Activated CD4-positive, alpha-beta T cell treated with anti-CD3 and anti-CD28 coated beads, Interleukin-2, amount 50 U/mL, for 48 hours (primary cell): ENCODE measurements at regions not wholly inside any gene's neighbourhood (a gene's known extent, or its start where the extent isn't known, plus 50 kb on each side); places are given as distances from the start of the nearest gene placed in this dataset.
"Not testable (repeated sequence)": the region's sequence is repeated elsewhere in the genome, so short reads cannot be mapped to it uniquely, and the experiment has no call there.

ENCODE experiments used
- DNase-seq, 2 experiments: peaks; one replicate each; pipeline ENCODE4 v3.0.0-alpha.2; 2020

- DNase-seq, result no peak
These were observed 406.4 kb upstream of the ZNF462 start for GRCh38 chr9:106456581-106456980.

GRCh38 chr9:106467113-106467864, 395.7 kb upstream of the ZNF462 start:
- DNase-seq, result no peak

- no peak for DNase-seq
These were observed 395.2 kb upstream of the ZNF462 start for GRCh38 chr9:106467865-106468164.

GRCh38 chr9:106468431-106468830, 394.5 kb upstream of the ZNF462 start:
- no peak for DNase-seq

GRCh38 chr9:106478312-106478711, 384.7 kb upstream of the ZNF462 start:
- no peak for DNase-seq

DNA sequence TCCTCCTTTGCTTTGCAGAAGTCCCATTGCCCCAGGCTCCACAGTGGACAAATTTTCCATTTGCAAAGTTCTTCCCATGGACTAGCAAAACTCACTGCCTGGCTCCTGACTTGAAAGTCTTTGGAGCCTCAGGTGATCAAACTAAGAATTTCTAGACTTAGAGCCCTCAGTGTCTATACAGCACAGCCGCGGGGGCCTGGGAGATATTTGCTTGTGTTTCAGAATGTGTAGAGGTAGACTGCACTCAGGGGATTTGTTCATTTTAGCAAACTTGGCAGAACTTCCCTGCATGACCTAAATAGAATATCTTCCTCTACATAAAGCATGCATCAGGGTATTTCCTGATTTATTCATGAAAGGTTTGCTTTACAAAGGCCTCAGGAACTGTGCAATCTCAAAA, 384.2 kb upstream of the ZNF462 start:
- no peak for DNase-seq

DNA sequence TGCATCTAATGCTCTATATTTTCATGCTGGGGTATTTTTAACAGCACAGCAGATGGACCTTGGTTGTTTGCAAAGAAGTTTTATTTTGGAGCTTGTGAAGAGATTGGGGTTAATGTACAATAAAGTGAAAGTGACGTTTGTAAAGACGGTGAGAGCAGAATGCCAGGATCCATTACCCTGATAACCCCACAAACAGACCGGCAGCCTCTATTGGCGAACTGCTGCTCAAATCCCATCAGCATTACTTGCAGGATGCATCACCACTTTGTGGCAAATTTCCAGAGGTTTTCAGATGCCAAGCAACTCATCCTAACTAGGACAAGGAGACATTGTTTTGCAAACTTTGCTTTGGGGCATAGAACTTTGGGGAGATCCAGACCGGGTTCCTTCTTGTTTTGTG, 383.3 kb upstream of the ZNF462 start:
- no peak for DNase-seq

- DNase-seq, result no peak
These were observed 381.9 kb upstream of the ZNF462 start for GRCh38 chr9:106481013-106481609.

GRCh38 chr9:106482733-106483132, 380.2 kb upstream of the ZNF462 start:
- DNase-seq, result no peak

DNA sequence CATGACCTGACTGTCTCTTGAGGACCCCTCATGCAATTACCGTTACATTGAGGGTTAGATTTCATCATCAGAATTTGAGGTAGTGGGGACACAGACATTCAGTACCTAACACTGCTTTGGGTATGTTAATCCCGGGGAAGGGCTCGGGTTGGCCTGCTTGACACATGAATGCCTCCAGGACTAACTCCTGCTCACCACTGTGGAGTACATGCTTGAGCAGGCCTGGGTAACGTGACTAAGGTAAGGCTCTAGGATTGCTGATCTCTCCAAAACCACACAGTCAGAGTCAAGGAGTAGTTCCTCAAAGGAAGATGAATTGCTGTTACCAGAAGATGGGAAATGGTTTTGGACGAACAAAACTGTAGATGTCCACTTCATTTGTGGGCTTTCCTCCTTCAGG, 376.3 kb upstream of the ZNF462 start:
- DNase-seq, result no peak

DNA sequence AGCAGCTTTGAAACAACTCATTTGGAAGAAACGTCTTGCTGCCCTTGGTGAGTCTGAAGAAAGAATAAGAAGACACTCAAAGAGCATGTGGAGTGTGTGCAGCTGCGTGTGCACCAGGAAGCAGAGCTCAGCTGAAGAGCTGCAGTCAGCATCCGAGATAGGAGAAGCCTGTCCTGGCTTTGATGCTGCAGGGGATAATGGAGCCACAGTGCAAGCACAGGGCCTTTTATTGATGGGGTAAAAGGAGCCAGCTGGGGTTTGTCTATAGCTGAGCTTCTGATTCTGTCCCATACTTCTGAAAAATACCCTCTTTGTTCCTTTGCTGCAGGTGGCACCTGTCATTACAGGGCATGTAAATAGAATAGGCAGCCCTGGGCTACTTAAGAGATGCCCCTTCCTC, 375.7 kb upstream of the ZNF462 start:
- DNase-seq, result no peak

- DNase-seq, result not testable (repeated sequence)
These were observed 370.8 kb upstream of the ZNF462 start for GRCh38 chr9:106492126-106492525.

DNA sequence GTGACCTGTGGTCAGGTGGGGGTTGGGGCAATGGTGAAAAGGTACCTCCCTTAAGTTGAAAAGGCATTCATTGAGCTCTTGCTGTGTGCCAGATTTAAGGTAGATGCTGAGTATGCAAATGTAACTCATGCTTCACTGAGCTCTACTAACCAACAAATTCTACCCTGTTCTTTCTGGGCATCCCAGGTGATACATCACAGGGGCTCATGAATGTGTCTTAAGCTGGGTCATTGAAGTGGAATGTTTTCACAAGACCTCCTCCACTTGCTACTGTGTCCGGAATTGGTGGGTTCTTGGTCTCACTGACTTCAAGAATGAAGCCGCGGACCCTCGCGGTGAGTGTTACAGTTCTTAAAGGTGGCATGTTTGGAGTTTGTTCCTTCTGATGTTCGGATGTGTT, 362.8 kb upstream of the ZNF462 start:
- no peak for DNase-seq

DNA sequence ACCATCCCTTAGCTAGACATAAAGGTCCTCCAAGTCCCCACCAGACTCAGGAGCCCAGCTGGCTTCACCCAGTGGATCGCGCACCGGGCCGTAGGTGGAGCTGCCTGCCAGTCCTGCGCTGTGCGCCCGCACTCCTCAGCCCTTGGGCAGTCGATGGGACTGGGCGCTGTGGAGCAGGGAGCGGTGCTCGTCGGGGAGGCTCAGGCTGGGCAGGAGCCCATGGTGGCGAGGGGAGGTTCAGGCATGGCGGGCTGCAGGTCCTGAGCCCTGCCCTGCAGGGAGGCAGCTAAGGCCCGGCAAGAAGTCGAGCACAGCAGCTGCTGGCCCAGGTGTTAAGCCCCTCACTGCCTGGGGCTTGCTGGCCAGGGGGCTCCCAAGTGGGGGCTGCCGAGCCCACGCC, 361.8 kb upstream of the ZNF462 start:
- not testable (repeated sequence) for DNase-seq

- no peak for DNase-seq
These were observed 360.0 kb upstream of the ZNF462 start for GRCh38 chr9:106502930-106503329.

DNA sequence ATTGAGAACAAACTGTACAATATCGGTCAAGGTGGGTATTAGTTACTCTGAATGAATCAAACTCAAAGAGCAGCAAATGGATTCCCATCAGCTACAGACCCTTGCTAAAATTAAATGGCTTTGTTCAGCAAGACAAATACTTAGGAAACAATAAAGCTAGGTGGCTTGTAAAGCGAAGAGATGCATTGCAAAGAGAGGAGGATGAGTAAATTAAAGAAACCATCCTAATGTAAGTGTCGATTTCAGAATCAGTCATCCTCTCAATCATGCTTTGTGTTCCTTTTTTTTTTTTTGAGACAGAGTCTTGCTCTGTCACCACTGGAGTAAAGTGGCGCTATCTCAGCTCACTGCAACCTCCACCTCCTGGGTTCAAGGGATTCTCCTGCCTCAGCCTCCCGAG, 359.2 kb upstream of the ZNF462 start:
- DNase-seq, result no peak

GRCh38 chr9:106526716-106527204, 336.2 kb upstream of the ZNF462 start:
- DNase-seq, result no peak

GRCh38 chr9:106528158-106528557, 334.8 kb upstream of the ZNF462 start:
- DNase-seq, result no peak

DNA sequence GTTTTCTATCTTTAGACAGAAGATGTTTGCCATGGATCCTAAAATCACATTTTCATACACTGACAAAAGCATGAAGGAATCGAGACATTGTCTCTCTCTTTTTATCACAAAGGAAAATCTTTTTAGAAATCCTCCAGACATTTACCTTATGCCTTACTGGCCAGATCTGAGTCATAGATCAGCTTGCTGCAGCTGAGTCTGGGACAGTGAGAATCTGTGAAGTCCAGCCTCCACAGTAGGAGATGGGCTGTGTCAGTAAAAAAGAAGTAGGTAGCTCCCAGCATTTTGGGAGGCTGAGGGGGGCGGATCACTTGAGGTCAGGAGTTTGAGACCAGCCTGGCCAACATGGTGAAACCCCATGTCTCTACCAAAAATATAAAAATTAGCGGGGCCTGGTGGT, 333.4 kb upstream of the ZNF462 start:
- DNase-seq, result no peak

DNA sequence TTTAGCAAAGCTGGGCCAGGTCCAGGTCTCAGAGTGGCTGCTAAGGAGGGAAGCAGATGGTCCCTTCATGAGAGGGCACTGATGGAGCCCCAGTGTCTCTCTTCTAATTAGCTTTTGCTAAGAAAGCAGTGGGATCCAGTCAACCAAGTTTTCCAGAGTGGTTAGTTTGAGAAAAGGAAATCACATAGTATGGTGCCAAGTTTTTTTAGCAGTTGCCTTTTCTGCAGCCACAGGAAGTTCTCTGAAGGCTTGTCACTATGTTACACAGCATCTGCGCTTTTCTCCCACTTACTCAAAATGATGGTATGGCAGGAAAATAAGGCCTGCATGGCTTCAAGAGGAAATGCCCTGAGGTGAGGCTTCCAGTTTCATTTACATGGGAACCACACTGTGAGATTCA, 331.5 kb upstream of the ZNF462 start:
- no peak for DNase-seq

- no peak for DNase-seq
These were observed 330.5 kb upstream of the ZNF462 start for GRCh38 chr9:106532306-106533015.

DNA sequence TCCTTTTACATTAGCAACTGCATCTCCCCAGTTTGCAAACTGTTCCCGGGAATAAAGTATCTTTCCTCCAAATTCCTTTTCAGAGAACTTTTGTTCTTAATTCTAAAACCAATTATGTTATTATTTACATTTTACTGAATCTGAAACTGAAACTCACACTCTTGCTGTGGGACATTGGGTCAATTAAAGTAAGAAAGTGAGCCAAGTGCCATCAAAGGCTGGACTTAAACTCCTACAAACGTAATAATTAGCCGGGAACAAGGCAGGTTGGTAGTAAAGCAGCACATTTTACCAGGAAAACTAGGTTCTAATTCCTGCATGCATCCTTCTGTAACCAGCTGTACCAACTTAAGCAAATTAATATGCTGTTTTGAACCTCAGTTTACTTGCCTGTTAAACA, 328.2 kb upstream of the ZNF462 start:
- DNase-seq, result no peak

DNA sequence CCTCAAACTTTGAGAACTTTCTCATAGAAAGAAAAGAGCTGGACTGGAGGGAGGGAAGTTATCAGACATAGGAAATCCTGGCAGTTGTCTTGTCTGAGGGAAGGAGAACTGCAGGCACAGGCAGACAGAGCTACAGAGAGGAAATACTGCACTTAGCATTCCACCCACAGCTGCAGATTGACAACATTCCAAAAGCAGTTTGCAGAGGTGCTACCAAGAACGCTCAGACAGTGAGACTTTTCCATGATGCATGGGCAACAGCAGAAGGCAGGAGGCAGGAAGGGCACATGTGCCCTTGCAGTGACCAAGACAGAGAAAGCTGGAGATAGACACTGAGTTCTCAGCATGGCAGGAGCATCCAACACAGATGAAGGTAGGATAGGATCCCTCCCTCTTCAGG, 327.5 kb upstream of the ZNF462 start:
- DNase-seq, result no peak

DNA sequence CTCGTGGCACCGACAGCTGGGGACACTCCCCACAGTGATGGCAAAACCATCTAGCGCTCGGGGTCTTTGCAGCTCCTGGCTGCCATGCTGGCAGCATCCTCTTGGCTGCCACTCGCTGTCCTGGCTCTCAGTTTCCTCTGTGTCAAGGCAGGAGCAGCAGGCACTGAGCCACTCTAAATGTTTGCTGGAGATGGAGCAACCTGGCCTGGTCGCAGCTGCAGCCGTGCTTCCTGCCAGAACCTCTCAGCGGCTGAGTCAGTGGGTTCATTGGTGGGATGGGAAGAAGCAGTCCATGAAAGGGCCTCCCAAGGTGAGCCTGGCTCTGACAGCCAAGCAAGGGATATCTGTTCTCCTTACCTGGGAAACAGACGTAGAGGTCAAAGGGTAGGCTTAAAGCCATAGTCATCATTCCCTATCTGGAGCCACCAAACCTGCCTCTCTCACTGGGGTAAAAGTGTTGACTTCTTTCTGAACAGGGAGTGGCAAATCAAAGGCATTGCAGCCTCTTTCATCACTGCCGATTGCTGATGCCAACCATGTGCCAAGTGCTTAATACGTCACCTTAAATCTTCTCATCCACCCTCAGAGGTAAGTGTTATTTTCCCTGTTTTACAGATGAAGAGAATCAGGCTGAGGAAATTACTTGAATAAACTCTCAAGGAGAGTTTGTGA, 304.8 kb upstream of the ZNF462 start:
- DNase-seq, result no peak
